ENCODE measurements at regions not wholly inside any gene's neighbourhood (a gene's known extent, or its start where the extent isn't known, plus 50 kb on each side); places are given as distances from the start of the nearest gene placed in this dataset.

DNA sequence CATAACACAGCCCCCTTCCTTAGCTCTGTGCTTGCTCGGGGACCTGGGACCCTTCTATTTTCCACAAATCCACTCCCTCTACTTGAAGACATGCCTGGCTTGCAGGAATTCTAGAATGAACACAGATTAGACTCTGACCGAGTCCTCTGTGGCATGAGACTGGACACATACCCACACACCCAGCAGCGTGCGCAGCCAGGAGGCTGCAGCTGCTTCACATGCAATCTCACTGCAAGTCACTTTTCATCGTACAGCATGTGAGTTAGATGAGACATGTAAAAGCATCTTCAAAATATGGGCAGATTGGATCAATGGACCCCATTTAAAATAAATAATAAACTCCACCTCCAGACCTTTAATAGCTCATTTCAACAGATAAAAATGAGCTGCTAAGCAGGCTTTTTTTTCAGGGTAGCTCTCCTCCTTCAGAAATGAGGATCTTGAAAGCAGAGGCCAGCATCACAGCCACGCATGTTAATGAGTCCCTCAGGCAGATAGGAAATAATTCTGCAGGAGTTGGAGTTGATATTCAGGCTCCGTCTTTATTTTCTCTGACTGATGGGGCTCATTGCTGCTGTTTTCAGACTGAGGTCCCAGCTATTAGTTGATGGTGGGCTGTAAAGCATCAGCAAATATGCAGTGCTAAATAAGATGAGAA lies 215.1 kb upstream of the GGTLC1 start:
- no peak for ATAC-seq
- DNase-seq (ENCODE audit: low spot score): no peak

DNA sequence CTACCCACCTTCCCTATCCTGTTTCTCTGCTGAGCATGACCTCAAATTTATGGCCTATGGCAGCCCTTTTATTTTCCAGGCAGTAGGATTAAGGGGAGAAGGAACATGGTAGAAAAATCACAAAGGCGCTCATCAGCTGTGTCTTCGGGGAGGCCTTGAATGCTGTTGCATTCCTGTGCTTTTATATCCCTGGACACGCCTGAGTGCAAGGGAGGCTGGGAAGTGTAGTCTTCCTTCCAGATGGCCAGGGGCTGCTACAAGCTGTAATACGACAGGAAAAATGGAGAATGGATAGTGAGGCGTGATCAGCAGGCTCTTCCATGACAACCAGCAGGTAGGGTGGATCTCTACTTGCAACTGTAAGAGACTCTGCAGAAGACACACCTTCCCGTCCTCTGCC lies 210.9 kb upstream of the GGTLC1 start:
- ATAC-seq (no peak), DNase-seq (ENCODE audit: low spot score) (no peak)

DNA sequence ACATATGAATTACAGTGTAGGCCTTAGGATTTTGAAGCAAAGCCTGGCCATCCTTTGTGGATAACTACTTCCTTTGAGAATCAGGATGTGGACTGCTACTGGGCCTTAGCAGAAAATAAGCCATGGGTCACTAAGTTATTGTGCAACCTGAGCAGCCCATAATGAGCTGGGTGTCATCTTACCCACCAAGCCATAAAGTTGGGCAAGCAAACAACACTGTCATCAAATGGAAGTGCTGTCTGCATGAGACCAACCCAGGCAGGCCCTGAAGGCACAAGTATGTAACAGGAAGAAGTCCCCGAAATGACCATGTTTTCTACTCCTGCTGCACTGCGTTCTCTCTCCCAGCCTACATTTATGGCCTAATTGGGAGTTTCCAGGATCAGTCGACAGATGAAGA lies 205.6 kb upstream of the GGTLC1 start:
- ATAC-seq (no peak), DNase-seq (ENCODE audit: low spot score) (no peak)

DNA sequence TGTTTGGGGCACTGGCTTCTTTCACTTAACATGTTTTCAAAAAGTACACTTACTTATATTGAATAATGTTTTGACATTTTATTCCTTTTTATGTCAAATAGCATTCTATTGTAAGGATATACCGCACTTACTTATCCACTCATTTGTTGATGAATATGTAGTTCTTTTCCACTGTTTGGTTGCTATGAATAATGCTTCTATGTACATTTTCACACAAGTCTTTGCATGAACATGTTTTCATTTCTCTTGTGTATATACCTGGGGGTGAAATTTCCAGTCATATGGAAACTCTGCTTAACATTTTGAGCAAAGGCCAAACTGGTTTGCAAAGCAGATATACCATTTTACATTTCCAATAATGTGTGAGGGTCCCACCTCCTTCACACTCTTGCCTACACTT lies 202.3 kb upstream of the GGTLC1 start:
- no peak for ATAC-seq
- no peak for DNase-seq (ENCODE audit: low spot score)

DNA sequence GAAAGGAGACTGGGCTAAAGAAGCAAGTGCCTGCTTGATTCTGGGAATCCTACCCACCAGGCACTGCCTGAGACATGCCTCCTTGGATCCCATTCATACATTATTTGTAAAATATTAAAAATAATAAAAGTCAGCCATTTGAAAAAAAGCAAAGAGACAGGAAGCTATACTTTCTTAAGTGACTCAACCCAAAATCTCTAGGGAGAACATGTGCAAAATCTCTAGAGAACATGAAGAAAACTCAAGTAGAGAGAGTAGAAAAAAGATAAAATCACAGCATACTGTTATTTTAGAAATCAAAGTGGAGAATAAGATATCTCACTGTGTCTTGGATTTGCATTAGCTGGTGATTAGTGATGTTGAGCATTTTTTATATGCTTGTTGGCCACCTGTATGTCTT lies 197.2 kb upstream of the GGTLC1 start:
- DNase-seq (ENCODE audit: low spot score) (no peak), ATAC-seq (no peak)

DNA sequence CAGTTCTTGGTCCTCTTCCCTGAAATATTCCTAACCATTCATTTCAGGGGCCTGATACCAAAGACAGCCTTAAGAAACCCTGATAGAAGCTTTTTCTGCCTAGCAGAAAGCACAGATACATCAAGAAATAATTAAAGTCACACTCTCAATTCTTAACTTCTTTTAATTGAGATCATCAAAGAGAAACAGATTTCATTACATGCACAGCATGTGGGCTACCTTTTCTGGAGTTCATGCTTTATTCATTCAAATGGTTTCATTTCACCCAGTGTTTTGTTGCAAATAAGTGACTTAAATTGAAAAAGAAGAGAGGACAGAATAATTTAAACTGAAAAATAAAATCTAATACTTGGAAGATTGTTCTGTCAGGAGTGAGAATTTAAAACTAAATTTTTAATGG lies 192.6 kb upstream of the GGTLC1 start:
- DNase-seq (ENCODE audit: low spot score) (no peak), ATAC-seq (no peak)

DNA sequence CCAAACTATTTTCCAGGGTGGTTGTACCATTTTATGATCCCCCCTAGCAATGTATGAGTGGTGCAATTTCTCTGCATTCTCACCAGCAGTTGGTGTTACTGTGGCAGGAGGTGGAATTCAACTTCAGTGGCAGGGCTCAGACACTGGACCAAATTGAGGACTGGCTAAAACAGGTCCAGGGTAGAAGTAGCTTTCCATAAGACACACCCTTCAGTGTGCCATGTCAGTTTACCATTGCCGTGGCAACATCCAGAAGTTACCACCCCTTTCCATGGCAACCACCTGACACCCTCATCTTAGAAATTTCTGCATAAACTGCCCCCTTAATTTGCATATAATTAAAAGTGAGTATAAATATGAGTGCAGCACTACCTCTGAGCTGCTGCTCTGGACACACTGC lies 180.7 kb upstream of the GGTLC1 start:
- no peak for ATAC-seq
- no peak for DNase-seq (ENCODE audit: low spot score)

DNA sequence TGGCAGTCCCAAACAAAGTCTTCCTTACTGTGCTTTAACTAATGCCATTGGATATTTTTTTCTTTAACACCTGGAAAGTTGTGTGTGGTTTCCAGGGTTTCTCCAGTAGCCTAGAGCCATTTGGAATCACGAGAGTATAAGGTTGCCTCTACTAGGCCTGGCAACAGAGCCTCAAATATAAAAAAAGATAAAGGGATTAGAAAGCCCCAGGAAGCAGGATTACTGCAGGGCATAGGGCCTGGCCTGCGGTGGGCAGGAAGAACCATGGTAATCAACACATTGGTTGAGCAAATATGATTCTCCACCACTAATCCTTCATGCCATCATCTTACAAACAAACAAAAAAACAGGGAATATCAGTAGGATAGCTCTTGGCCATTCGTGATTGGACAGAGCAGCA lies 177.8 kb upstream of the GGTLC1 start:
- ATAC-seq (no peak), DNase-seq (ENCODE audit: low spot score) (no peak)

DNA sequence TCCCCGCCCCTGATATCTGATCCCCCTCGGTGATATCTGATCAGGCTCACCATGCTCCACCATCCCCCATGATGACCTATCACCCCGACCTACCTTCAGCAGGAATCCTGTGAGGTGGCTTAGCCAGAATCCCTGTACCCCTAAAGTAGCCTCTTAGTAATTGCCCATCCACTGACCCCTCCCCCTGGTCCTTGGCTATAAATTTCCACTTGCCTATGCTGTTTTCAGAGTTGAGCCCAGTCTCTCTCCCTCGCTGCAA lies 177.5 kb upstream of the GGTLC1 start:
- DNase-seq (ENCODE audit: low spot score) (no peak), ATAC-seq (no peak)

DNA sequence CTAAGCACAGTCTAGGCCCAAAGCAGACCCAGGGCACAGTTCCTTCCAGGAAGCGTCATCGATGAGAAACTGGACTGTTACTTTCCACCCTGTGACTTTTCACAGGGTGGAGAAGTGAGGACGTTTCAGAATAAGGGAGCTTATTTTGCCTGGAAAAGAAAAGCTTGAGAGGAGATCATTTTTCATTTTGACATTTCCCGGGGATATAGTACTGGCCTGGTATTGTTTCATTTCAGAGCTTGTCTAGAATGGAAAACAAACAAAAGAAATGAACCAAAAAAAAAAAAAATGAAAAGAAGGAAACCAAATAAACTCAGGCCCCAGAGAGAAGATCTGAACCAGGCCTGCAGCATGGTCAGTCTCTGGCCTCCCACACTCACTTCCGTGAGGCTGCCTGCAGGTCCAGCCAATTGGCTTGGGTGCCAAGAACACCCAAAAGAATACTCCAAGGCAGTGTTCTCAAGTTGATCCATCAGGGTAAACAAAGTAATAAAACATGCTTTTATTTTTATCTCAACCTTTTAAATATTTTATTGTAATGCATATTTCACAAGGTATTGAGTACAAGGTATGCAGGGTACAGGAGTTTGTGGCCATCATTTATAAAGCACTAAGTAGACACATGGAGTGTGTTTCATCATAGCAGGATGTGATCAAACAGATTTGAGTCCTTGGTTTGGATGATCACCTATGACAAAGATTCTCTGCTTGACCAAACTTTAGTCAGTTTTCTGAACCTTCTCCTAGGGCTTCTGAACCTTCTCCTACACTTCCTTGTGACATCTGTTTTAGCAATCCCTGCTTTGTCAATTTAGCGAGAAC lies 176.9 kb upstream of the GGTLC1 start:
- DNase-seq (ENCODE audit: low spot score): no peak
- no peak for ATAC-seq

DNA sequence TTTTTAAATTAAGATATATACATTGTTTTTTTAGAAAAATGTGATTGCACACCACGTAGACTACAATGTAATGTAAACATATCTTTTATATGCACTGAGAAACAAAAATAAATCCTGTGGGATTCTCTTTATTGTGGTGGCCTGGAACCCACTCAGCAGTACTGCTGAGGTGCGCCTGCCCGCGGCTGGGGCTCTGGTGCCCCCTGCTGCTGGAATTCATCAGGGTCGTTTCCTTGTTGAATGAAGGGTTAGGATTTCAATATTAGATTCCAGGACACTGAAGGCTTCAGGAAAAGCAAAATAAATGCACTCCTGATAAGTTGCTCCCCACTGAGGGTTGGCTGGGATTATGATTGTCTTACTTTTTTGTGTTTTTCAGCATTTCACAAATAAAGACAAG lies 175.8 kb upstream of the GGTLC1 start:
- DNase-seq (ENCODE audit: low spot score) (no peak), ATAC-seq (peak; percentile 76)

DNA sequence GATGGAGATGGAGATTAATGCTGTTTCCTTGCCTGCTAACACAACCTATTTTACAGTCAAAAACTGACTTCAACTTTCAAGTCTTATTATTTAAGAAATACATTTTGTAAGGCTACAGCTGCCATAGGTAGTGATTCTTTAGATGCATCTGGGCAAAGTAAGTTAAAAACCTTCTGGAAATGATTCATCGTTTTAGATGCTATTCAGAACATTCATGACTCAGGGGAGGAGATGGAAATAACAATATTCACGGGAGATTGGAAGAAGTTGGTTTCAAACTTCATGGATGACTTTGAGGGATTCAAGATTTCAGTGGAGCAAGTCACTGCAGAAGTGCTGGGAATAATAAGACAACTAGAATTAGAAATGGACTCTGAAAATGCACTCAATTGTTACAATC lies 174.9 kb upstream of the GGTLC1 start:
- ATAC-seq (no peak), DNase-seq (ENCODE audit: low spot score) (no peak)

DNA sequence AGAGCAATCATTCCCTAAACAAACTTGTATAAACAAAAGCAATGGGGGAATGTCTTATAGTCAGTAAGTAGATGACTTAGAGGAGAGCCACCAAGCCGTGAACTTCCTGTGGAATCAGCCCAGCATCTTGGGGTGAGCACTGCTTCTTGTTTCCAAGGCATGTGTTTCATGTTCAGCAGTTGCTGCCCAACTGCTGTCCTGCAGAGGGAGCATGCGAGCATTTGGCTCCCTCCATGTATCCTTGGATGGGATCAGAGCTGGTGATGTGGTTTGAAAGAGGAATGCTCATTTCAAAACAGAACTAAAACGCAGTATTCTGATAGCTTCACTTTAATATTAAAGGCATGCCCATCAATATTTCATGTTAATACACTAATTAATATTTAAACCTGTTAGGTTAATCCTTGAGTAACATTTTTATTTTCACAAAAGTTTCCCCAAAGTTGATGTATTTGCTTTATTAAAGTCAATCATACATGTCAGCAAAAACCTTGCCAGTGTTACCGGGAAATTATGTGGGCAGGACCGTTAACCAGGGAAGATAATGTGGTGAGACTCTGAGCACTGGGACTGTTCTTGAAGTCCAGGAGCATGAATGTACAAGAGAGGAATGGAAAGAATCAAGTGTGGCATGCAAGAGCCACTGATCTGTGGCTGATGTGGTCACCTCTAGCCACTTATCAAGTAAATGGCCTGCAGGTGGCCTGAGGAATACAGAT lies 172.1 kb upstream of the GGTLC1 start:
- peak; percentile 60 for DNase-seq (ENCODE audit: low spot score)

DNA sequence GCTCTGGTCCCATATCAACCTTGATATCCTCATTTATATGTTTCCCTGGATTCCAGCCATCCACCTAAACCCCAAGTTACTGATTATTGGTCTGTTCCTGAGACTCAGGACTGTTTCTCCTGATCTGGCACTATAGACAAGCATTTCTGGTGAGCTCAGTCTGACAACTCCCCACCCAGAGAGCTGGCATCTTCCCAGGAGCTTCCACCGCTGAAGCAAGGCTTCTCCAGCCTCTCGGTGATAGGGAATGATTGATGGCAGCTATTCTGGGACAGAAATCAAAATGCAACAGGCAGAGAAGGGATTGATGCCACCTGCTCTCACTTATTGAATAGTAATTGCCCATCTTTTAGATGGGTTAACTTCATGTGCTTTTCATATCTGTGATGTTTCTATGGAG lies 169.7 kb upstream of the GGTLC1 start:
- ATAC-seq (no peak), DNase-seq (ENCODE audit: low spot score) (no peak)

More for the DNA sequence above, 172.1 kb upstream of the GGTLC1 start:
- peak; percentile 94 for ATAC-seq

DNA sequence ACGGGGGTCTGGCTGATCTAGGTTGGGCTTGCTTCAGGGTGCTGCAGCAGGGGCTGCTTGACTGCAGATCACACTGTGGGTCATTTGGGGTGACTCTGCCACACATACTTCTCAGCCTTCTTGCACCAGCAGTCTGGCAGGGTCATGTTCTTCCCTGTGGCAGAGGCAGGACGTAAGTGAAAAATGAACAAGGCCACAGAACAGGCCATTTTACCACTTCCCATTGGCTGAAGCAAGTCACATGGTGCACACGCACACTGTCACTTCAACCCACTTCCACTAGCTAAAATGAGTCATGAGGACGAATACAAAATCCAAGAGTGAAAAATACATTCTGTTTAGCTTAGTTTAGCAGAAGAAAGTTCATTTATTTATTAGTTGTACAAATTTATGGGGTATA lies 168.6 kb upstream of the GGTLC1 start:
- DNase-seq (ENCODE audit: low spot score) (no peak), ATAC-seq (no peak)

DNA sequence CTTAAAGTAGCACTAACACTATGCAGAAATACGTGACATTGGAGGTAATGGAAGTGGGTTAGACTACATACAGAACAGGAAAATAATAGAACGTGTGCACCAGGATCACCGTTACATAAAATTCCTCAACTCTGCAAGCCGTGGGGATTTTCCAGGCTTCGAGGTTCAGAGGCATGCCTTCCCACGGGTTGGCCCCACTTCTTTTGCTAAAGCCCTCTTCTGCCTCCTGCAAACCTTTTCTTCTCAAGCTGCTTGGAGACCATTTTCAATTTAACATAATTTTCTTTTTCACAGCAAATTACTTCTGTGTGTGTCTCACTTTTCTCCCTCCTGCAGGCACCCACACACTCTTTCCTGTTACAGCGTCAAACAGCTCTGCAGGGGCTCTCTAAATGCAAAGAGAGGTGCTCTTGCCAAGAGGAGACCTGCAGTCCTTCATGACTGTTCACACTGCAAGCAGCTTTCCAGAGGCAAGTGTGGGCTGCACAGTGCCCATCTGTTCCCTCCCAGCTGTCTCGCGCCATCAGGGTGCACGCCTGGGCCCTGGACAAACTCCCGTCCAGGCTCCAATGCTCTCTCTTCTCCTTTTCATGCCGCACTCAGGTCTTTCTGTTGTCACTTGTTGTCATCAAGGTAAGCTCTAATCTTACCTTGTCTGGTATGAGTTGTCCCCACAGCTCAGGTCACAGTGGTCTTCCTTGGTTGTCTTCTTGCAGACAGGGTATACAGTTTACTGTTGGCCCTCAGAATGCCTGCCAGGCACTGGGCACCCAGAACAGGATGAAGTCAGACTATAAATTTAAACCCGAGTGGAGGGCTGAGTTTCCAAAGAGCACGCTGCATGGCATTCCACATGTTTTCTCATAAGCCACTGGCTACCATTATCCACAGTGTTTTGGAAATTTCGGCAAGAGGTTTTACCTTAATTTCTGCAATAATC lies 164.8 kb upstream of the GGTLC1 start:
- ATAC-seq (no peak), DNase-seq (ENCODE audit: low spot score) (no peak)

DNA sequence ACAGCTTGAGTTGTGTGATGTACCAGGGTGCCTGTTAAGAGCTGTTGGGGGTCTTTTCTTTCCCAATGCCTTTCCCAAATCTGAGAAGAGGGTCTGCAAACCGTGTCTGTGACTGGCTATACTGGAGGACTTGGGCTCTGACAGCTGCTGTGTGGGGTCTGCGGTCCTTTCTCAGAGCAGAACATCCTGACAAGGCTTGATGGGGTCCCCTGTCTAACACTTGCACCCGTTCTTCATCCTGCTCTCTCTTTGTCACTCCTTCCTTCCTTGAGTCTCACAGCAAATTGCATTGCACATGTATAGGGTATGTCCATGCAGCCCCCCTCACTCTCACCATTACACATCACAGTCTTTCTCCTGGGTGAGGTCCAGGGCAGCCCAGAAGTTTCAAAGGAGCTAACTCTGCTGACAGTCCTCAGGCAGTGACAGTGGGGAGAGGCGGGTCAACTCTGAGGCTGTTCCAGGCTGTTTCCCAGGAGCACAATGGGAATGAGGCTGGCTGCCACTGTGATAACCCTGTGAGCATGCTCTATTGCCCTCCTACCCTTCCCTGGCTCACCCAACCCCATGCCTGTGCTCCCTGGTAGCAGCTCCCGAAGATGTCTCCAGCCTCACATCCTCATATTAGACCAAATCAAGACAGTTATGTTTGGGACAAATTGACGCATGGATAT lies 163.2 kb upstream of the GGTLC1 start:
- DNase-seq (ENCODE audit: low spot score) (no peak), ATAC-seq (no peak)

DNA sequence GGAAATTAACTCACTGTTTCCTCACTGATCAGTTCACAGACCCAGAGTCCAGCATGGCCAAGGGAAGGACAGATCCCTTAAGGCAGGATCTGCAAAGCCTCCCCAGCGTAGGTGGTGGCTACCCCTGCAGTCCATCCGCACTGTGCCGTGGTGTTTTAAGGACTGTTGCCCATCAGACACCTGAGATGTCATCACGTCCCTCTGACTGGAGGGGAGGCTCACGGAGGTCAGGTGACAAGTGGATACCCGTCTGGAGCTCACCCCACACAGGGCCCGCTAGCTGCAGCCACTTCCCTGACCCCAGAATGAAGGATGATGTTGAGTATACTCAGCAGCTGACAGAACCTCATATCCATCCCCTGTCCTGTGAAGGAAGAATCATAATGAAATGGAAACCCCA lies 161.8 kb upstream of the GGTLC1 start:
- DNase-seq (ENCODE audit: low spot score) (no peak), ATAC-seq (peak; percentile 8)

DNA sequence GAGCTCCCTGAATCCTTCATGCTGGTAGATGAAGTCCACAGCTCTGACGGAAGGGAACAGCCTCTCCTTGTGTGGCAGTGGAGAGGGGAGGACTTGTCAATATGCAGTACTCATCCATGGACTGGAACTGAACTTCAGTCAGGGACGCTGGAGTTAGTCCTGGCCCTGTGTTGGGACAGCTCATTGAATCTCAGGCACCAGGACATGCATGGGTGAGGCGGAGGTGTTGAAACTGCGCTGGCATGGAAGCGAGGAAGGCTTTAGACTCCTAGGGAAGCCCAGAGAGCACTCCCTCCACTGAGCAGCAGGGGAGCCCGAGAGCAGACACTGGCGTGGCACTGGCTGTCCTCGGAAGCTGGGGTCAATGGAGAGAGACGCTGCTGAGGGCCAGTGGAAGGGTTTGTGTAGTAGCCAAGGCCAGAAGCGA lies 161.3 kb upstream of the GGTLC1 start:
- ATAC-seq (peak; percentile 93), DNase-seq (ENCODE audit: low spot score) (peak; percentile 95)

DNA sequence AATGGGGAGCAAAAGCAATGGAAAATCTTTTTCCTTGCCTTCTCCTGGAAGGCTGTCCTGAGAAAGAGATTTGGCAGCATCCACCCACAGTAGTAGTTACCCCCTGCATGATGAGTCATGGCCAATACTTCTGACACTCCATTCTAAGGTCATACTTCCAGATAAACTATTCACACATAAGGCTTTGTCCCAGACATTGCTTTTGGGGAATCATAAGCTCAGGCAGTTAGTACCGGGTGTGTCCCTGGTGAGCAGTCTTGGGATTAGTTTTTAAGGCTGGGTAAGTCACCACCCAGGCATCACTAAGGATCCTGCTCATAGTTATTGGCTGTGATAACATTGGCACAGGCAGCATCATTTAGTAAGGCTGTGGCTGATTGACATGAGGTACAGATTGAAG lies 160.6 kb upstream of the GGTLC1 start:
- DNase-seq (ENCODE audit: low spot score) (no peak), ATAC-seq (no peak)

DNA sequence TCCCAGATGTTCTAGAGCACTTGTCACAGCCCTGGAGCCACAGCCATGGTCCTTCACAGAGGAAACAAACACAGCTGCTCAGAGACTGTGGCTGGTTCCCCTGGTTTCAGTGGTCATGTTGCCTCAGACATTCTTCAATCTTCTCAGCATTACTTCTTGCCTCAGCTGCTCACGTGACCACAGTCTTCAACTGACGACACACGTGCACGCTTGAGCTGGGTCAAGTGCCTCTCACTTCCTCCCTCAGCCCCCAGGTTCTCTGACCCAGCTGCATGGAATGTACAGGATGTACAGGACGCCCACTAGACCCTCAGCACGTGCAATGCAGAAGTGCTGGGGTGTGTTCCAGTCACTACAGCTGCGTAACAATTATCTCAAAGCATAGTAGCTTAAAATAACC lies 159.8 kb upstream of the GGTLC1 start:
- no peak for ATAC-seq
- no peak for DNase-seq (ENCODE audit: low spot score)
